GM08714 (cell line): ENCODE measurements at regions not wholly inside any gene's neighbourhood (a gene's known extent, or its start where the extent isn't known, plus 50 kb on each side); places are given as distances from the start of the nearest gene placed in this dataset.
"Not testable (repeated sequence)": the region's sequence is repeated elsewhere in the genome, so short reads cannot be mapped to it uniquely, and the experiment has no call there.

Source experiments
- H3K4me3 ChIP-seq: fragments of 200-500 bp; sonication (Bioruptor generic); 2 replicates; pipeline ENCODE4 v1.5.1; 2014; ENCODE audit warnings: mild to moderate bottlenecking, low read length, inconsistent platforms
- ZNF274 ChIP-seq: IDR thresholded peaks from 2 replicates; pipeline ENCODE4 v1.6.1; 2012; ENCODE audit warnings: mild to moderate bottlenecking, low read depth, low read length

DNA sequence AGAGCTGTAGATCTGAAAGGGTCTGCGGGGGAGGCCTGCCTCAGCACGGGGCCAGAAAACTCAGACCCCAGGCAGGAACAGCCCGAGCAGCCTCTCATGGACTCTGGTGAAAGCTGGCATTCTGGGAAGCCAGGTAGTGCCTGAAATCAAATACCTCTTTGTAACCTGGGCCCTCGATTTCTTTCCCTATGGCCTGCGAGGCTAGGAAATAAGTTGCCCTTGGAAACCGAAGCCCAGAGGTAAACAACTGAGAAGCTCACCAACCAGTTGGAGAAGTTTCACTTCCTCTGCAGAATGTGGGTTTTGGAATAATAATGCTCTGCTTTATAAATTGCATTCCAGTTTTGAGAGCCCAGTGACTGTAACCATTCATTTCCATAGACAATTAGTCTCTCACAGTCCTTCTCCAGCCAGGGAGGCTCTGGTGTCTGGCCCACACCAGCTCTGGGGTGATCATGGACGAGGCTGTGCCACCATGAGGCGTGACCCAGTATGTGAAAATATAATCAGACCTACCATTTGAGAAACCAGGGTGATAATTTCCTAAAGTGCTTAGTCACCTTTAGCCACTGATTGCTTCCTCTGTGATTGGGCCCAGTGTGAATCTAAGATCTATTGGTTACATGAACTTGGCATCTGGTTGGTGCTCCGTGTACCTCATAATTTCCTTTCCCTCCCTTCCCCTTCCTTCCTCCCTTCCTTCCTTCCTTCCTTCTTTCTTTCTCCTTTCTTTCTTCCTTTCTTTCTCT lies 133.1 kb upstream of the PELI1 start:
- no peak overlapping the region for H3K4me3 ChIP-seq
- no peak for TF ChIP-seq ZNF274

DNA sequence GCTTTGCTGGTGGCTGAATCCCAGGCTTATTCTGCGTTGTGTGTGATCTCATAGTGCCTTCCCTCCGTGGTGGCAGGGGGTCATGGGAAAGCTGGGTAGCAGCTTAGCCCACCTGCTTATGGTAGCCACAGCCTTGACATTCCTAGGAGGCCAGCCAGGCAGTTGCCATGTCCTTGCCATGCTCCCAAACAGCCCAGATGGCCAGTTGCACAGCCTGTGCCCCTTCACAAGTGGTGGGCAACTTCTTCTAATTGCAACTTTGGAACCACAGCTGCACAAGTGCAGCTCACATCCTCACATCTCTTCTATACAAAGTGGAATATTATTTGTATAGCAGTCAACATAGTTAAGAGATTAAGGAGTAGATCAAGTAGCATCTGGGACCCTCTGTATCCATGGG lies 136.6 kb upstream of the PELI1 start:
- not testable (repeated sequence) for H3K4me3 ChIP-seq

DNA sequence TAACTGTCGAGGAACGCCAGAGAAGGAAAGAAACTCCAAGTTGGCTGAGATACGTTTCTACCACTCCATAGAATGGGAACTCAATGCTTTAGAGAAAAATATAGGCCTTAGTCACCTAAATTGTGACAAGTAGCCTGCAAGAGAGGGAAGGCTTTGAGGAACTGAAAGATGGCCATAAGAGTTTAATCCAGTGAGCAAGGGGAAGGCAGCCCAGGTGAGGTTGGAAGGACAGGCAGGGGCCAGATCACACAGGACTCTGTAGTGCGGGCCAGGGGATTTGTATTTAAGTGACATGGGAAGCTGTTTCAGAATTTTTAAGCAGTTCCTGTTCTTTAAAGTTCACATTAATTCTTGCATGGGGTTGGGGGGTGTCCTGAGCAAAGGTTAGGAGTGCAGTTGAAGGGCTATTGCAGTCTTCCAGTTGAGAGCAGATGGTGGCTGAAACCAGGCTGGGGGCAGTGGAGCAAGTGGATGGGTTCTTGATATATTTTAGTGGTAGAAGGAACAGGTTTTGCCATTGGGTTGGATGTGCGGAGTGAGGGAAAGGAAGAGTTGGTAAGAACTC lies 138.9 kb upstream of the PELI1 start:
- peak overlapping the region; percentile 25; the same call in 1 of the 2 replicates for H3K4me3 ChIP-seq
- TF ChIP-seq ZNF274 = no peak

GRCh38 chr2:64283641-64284361 lies 139.6 kb upstream of the PELI1 start:
- TF ChIP-seq ZNF274 = no peak
- peak overlapping the region; percentile 25; the same call in 1 of the 2 replicates for H3K4me3 ChIP-seq

GRCh38 chr2:64284751-64285150 lies 140.5 kb upstream of the PELI1 start:
- TF ChIP-seq ZNF274 = no peak

GRCh38 chr2:64287202-64287740 lies 143.1 kb upstream of the PELI1 start:
- no peak overlapping the region for H3K4me3 ChIP-seq
- TF ChIP-seq ZNF274 = no peak

More at GRCh38 chr2:64284751-64285150, 140.5 kb upstream of the PELI1 start:
- H3K4me3 ChIP-seq = no peak overlapping the region

DNA sequence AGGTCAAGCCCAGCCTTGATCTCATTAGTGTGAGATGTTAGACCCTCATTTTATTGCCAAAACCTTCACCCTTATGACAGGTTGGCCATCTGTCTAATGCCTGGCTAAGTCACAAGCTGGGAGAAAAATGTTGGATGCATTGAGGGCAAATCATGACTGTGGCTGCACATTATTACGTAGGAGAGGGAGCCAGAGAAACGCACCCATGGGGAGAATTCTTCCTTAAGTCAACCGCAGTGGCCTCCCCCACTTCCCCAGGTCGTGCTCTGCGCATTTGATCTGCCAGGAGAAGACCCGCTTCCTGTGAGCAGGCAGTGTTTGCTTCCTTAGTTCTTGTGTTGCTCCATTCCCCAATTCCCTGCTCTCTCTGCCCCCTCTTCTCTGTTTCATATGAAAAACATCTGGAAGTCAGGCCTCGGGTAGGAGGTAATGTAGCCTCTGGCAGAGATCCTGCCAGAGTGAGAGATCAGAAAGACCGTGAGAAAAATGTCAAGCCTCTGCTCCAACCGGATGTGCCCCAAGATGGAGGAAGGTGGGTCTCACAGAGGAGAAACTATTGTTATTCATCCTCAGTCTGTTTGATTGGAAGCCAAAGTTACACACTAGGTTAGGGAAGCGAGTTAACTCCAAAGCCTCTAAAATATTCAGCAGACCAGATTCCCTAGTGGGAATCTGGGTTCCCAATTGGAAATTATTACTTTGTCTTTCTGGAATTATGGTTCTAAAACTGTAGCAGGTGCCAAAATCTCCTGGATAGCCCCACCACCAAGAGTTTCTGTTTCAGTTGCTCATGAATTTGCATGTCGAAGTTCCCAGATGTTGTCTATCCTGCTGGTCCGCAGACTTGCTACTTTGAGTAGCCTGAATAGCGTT lies 144.3 kb upstream of the PELI1 start:
- TF ChIP-seq ZNF274 = no peak
- no peak overlapping the region for H3K4me3 ChIP-seq

- no peak for TF ChIP-seq ZNF274
- H3K4me3 ChIP-seq = no peak overlapping the region
Observed at GRCh38 chr2:64289251-64289650, 145.0 kb upstream of the PELI1 start.

- no peak for TF ChIP-seq ZNF274
- H3K4me3 ChIP-seq = no peak overlapping the region
Observed at GRCh38 chr2:64289737-64290136, 145.5 kb upstream of the PELI1 start.

GRCh38 chr2:64291181-64291580 lies 147.0 kb upstream of the PELI1 start:
- TF ChIP-seq ZNF274 = no peak

GRCh38 chr2:64295326-64296139 lies 151.3 kb upstream of the PELI1 start:
- H3K4me3 ChIP-seq = no peak overlapping the region
- TF ChIP-seq ZNF274 = no peak

More at GRCh38 chr2:64291181-64291580, 147.0 kb upstream of the PELI1 start:
- H3K4me3 ChIP-seq = no peak overlapping the region

- no peak overlapping the region for H3K4me3 ChIP-seq
Observed at GRCh38 chr2:64296140-64296480, 151.9 kb upstream of the PELI1 start.

DNA sequence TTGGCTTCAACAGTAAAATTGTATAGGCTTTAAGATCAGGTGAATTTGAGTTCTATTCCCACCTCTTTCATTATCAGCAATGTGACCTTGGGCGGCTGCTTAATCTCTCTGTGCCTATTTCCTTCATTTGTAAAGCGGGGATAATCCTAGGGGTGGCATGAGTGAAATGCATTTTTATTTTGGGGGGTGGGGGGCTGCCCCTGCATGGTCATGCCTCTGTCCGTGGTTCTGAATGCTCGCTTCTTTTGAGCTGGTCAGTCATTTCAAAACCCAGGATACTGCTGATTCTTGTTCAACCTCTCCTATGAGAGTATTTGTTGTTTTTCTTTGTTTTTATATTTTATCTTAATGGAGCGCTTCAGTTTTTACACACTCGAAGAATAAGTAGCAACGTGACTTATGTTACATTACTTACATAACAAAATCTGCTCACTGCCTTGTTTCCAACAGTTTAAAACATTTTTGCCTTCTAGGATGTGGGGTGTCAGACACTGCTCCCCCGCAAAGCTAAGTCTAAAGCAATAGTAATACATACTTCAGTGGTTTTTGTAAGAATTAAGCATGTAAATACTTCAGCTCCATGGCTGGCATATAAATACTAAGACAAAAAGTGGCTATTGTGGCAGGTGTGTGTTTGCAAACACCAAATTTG lies 152.6 kb upstream of the PELI1 start:
- no peak overlapping the region for H3K4me3 ChIP-seq
- TF ChIP-seq ZNF274 = no peak

More at GRCh38 chr2:64296140-64296480, 151.9 kb upstream of the PELI1 start:
- TF ChIP-seq ZNF274 = no peak
